Hematopoietic multipotent progenitor cell treated with erythropoietin and hydrocortisone succinate and interleukin-3 and kit ligand, for 15 days (in vitro differentiated cells): ENCODE measurements at regions not wholly inside any gene's neighbourhood (a gene's known extent, or its start where the extent isn't known, plus 50 kb on each side); places are given as distances from the start of the nearest gene placed in this dataset.

Experiments
- DNase-seq: peaks from one replicate; pipeline ENCODE4 v3.0.0-alpha.2; 2015; ENCODE audit warnings: low spot score

DNA sequence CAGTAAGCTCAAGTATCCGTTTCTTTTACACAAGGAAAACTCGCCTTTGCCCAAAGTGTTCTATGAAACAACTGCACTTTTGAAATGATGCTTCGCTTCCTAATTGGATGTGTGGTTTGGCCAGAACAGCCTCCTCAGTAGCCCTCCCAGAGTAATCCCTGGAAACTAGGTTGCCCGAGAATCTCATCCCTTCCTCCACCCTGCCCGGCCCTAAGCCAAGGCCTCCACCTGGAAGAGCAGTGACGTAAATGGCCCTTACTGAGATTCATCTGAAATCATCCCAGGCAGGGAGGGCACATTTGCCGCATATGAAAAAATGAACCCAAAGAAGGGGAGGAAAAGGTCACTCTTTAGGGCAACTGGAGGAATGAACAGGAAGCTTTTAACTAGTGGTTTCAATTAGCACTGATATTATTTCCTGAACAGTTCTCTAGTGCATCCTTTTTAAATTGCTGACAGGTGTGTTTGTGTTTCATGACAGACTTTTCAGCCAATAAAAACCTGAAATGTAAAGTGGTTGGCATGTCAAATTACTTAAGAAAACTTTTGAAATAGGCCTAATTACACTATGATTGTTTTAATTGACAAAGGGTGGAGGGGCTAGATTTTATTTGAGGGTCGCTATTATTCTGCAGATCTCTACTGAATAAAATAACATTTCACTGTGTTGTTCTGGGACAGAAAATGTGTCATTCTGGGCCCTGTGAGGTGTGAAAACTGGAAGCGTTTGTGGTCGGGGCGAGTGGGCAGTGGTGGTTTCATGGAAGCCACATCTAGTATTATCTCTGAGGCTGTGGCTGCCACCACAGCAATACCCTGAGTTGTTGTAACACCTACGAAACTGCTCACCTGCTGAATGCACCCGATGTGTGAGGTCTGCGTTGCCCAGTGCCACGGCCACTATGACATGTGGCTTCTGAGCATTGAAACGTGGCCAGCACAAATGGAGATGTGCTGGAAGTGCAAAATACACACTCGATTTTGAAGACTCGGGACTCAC is 112.1 kb downstream of the ZIC5 start:
- DNase-seq = no peak

GRCh38 chr13:99857738-99858137 is 113.8 kb downstream of the ZIC5 start:
- DNase-seq = no peak

- no peak for DNase-seq
These were observed 115.8 kb downstream of the ZIC5 start for GRCh38 chr13:99855526-99856420.

DNA sequence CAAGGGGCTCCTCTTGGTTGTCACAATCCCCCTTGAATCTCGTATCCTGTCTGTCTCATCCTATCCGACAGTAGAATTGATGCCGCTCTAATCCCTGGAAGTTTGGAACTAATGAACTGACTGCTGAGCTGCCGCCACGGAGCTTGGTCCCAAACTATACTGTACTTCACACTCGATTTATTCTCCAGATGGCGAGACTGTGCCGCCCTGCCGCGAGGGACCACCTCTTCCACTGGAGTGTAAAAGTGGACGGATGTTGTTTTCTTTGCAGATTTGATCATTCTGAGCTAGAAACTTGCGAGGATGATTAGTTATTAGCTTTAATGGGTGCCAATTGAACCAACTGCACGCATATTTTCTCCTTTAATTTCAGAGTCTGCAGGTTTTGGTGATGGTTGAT is 117.2 kb downstream of the ZIC5 start:
- DNase-seq = no peak

GRCh38 chr13:99847318-99847750 is 124.2 kb downstream of the ZIC5 start:
- DNase-seq = no peak

GRCh38 chr13:99845161-99845874 is 126.2 kb downstream of the ZIC5 start:
- no peak for DNase-seq

GRCh38 chr13:99844421-99844820 is 127.1 kb downstream of the ZIC5 start:
- no peak for DNase-seq

GRCh38 chr13:99843872-99844271 is 127.7 kb downstream of the ZIC5 start:
- DNase-seq = no peak

DNA sequence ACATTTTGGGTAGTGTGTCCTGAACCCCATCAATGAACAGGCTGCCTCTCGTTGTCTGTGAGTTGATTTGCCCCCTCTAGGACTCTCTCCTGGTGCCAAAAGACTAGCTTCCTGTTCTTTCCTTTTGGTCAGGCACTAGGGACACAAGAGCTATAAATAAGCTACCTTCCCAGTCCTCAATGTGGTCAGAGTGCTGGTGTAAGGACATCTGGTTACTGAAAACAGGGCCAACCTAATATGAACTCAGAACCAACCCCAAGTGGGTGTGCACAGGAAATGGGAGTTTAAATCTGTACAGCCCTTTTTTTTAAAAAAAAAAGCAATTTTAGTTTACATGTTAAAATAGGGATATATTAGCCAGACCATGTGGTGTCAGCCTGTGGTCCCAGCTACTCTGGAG is 129.2 kb downstream of the ZIC5 start:
- no peak for DNase-seq

- DNase-seq = no peak
These were observed 135.3 kb downstream of the ZIC5 start for GRCh38 chr13:99836291-99836690.

DNA sequence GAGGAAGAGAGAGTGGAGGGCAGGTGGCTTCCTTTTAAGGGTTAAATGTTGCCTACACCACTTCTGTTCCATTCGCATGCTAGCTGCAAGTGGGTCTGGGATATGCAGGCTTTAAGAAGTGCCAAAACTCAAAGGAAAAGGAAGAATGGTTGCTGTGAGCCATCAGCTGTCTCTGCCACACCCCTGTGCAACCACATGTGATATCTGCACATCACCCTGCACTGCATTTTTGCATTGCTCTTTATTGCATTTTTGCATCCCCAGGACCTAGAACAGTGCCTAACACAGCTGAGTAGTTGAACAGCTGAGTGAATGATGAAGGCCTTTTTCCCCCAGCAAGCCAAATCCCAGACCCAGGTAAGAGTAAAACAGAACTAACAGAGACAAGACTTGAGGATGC is 136.1 kb downstream of the ZIC5 start:
- DNase-seq = no peak

- DNase-seq = no peak
These were observed 137.3 kb downstream of the ZIC5 start for GRCh38 chr13:99834246-99834645.

- no peak for DNase-seq
These were observed 139.2 kb downstream of the ZIC5 start for GRCh38 chr13:99832347-99832746.

- DNase-seq = no peak
These were observed 140.6 kb downstream of the ZIC5 start for GRCh38 chr13:99830931-99831330.

- DNase-seq = no peak
These were observed 141.9 kb downstream of the ZIC5 start for GRCh38 chr13:99829593-99830239.

DNA sequence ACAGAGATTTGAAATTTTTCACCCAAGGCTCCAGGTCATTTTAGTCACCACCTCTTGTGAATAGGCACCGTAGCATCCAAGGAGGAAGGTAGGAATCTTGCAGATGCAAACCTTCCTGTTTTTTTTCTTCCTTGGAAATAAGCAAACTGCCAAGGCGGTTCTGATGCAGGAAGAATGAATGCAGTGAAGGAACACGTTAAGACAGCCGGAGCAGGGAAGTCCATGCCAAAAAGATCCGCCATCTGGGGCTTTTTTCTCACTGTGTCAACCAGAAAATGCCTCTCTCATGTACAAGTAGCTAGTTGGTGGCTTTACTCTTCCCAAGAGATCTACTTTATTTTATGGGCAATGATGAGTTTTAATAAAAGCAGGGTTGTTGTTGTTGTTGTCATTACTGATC is 142.4 kb downstream of the ZIC5 start:
- DNase-seq = no peak

- no peak for DNase-seq
These were observed 142.8 kb downstream of the ZIC5 start for GRCh38 chr13:99828735-99829134.

- DNase-seq = no peak
These were observed 143.4 kb downstream of the ZIC5 start for GRCh38 chr13:99828123-99828522.

- no peak for DNase-seq
These were observed 144.4 kb downstream of the ZIC5 start for GRCh38 chr13:99827011-99827772.

DNA sequence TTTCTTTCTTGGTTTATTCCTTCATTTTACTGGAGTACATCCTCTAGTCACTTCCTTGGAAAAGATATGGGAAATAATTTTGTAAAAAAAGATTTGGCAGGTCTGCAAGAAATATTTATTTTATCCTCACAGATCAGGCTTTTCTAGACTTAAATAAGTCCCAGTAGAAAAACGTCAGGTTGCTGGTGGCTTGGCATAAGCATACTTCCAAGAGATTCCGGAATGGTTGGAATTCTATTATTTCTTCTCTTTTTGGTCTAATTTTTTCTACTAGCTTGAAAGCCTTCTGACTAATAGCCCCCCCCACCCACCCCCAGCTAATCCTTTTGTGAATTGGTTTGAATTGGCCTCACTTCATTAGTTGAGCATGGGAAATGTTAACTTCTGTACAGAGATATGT is 147.6 kb downstream of the ZIC5 start:
- DNase-seq = no peak

DNA sequence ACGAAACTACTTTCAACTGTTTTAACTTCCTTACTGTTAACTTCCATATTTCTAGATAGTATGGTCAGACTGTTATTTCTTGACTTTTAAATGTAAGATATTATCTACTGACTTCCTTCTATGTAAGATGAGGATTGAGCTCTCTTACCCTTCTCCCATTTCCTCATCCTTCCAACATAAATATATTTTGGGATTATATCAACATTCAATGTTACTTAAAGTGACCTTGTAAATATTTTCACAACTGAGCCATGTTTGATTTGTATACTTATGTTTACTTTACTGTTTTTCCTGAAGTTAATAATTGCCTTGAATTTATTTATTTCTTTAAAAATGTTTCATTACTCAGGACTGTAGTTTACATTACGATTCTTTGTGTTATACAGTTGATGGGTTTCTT is 148.7 kb downstream of the ZIC5 start:
- DNase-seq = no peak
